GM21515 (cell line): ENCODE measurements at regions not wholly inside any gene's neighbourhood (a gene's known extent, or its start where the extent isn't known, plus 50 kb on each side); places are given as distances from the start of the nearest gene placed in this dataset.
"Not testable (repeated sequence)": the region's sequence is repeated elsewhere in the genome, so short reads cannot be mapped to it uniquely, and the experiment has no call there.

Experiments
- ATAC-seq: cut with Tn5 transposase; IDR thresholded peaks from one replicate; pipeline ENCODE4 v1.9.1; 2021; ENCODE audit not compliant: unreplicated experiment

GRCh38 chr7:113320419-113320818 lies 202.1 kb upstream of the SMIM30 start:
- no peak for ATAC-seq

GRCh38 chr7:113314594-113314993 lies 196.2 kb upstream of the SMIM30 start:
- no peak for ATAC-seq

DNA sequence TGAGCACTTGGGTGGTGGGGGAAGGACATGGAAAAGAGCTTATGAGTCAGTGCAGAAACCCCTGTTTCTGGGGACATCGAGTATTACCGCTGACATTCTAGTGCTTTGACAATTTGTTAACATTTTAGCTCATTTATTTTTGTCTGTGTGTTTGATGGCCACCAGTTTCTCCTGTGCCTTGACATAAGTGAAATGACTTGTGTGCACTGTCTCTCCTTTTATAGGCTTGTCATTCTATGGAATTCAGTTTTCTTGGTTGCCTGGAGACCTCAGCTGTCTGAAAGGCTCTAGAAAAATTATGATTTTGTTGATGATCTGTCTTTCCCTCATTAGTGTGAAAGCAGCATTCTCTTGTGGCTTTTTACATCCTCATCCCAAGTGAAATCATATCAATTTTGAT lies 190.0 kb upstream of the SMIM30 start:
- no peak for ATAC-seq

- ATAC-seq = no peak
Observed at GRCh38 chr7:113307147-113307546, 188.8 kb upstream of the SMIM30 start.

GRCh38 chr7:113306302-113306701 lies 187.9 kb upstream of the SMIM30 start:
- no peak for ATAC-seq

- no peak for ATAC-seq
Observed at GRCh38 chr7:113304104-113304503, 185.8 kb upstream of the SMIM30 start.

GRCh38 chr7:113303388-113303787 lies 185.0 kb upstream of the SMIM30 start:
- ATAC-seq = not testable (repeated sequence)

GRCh38 chr7:113301983-113302382 lies 183.6 kb upstream of the SMIM30 start:
- no peak for ATAC-seq

DNA sequence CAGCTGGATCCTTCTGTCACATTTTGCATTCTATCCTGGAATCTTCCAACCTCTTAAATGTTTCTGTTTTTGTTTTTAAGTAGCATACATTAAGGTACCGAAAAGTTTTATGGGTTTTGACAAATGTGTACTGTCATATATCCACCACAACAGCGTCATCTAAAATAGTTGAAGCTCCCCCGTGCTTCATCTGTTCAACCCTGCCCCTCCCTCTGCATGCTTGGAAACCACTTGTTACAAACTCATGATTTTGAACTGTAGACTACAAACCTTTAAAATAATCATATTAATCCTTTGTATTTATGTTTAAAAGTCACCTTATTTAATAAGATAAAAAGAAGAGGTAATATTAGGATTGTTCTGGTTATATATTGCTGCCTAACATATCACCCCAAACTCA lies 182.8 kb upstream of the SMIM30 start:
- no peak for ATAC-seq

GRCh38 chr7:113299748-113300147 lies 181.4 kb upstream of the SMIM30 start:
- ATAC-seq = no peak

DNA sequence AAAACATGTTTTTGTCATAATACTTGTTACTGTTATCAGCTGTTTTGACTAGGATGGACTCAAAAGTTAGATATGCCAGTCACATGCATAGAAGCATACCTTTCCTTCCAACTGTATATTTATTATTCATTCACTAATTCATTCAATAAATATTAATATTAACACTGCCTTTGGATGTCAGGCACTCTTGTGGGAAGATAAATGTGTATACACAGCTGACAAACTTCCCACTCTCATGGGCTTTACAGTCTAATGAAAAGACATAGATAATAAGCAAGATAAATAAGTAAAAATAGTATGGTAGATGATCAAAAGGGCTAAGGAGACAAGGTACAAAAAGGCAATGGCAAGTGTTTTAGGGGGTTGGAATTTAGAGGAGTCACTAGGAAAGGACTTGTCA lies 180.1 kb upstream of the SMIM30 start:
- ATAC-seq = no peak

- no peak for ATAC-seq
Observed at GRCh38 chr7:113294750-113295149, 176.4 kb upstream of the SMIM30 start.

- ATAC-seq = no peak
Observed at GRCh38 chr7:113292105-113292504, 173.8 kb upstream of the SMIM30 start.

- ATAC-seq = no peak
Observed at GRCh38 chr7:113291058-113291457, 172.7 kb upstream of the SMIM30 start.

DNA sequence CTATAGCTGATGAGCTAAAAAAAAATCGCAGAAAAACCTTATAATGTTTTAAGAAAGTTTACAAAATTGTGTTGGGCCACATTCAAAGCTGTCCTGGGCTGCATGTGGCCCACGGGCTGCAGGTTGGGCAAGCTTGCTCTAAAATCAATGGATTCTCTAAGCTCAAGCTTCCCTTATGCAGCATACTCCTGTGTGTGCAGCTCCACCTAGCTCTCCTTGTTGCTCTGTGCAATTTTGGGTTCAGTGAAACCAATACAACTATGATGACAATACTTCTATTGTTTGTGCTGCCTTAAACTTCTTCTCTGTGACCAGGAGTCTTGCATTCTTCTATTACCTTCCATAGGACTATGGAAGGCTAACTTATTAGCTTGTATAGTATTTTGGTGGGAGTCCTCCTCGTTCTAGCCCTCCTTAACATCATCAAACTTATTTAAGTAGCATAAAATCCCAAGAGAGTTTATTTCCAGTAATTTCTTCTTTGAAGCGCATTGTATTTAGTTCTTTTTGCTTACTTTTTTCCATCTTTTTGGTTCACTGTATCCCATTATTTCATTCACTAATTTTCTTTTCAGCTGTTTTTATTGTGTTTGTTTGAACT lies 170.9 kb upstream of the SMIM30 start:
- ATAC-seq = no peak

GRCh38 chr7:113285411-113285810 lies 167.1 kb upstream of the SMIM30 start:
- no peak for ATAC-seq

- no peak for ATAC-seq
Observed at GRCh38 chr7:113283861-113284260, 165.5 kb upstream of the SMIM30 start.

- no peak for ATAC-seq
Observed at GRCh38 chr7:113282875-113283274, 164.5 kb upstream of the SMIM30 start.

- no peak for ATAC-seq
Observed at GRCh38 chr7:113281223-113281622, 162.9 kb upstream of the SMIM30 start.

DNA sequence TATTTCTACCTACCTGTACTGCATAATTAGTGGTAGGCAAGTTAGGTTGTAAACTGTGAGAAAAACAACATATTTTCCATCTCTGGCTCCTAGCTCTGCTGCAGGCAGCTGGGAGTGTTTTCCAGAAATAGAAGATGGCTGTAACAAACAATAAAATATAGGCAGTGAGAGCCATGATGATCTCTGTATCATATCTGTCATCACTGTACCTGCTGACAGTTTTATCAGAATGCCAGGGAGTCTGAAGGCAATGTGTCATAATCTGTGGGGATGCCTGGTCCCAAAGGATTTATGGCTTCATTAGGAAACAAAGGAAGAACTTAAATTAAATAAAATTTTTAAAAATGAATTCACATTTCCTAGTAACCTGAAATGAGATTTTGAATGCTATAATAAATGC lies 160.9 kb upstream of the SMIM30 start:
- ATAC-seq = no peak

DNA sequence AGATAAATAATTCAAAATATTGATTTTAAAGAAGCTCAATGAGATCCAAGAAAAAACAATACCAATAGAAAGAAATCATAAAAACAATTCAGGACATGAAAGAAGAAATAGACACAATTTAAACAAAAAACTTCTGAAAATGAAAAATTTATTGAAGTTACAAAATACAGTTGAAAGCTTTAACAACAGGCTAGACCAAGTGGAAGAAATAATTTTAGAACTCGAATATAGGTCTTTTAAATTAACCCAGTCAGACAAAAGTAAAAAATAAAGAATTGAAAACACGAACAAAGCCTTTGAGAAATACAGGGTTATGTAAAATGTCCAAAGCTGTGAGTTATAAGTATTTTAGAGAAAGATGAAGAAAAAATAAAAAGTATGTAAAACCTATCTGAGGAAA lies 152.4 kb upstream of the SMIM30 start:
- no peak for ATAC-seq

DNA sequence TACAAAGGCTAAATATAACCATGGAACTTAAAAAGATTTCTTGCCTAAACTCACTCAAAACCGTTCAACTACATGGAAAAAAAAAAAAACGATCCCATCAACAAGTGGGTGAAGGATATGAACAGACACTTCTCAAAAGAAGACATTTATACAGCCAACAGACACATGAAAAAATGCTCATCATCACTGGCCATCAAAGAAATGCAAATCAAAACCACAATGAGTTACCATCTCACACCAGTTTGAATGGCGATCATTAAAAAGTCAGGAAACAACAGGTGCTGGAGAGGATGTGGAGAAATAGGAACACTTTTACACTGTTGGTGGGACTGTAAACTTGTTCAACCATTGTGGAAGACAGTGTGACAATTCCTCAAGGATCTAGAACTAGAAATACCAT lies 151.2 kb upstream of the SMIM30 start:
- ATAC-seq = not testable (repeated sequence)

- ATAC-seq = no peak
Observed at GRCh38 chr7:113268757-113269156, 150.4 kb upstream of the SMIM30 start.

DNA sequence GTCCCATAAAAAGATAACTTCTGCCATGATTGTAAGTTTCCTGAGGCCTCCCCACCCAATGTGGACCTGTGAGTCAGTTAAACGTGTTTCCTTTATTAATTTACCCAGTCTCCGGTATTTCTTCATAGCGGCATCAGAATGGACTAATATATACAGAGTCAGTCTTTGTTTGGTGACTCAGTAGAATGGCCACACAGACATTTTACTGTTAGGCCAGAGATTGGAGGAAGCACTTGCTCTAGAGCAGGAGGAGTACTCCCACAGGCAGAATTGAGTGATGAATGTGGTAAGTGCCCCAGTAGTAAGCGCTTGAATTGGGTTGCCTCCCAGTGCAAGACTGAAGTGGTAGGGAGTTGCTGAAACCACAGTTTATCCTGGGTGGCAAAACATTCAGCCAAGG lies 149.5 kb upstream of the SMIM30 start:
- ATAC-seq = no peak
